ENCODE measurements at regions not wholly inside any gene's neighbourhood (a gene's known extent, or its start where the extent isn't known, plus 50 kb on each side); places are given as distances from the start of the nearest gene placed in this dataset.

DNA sequence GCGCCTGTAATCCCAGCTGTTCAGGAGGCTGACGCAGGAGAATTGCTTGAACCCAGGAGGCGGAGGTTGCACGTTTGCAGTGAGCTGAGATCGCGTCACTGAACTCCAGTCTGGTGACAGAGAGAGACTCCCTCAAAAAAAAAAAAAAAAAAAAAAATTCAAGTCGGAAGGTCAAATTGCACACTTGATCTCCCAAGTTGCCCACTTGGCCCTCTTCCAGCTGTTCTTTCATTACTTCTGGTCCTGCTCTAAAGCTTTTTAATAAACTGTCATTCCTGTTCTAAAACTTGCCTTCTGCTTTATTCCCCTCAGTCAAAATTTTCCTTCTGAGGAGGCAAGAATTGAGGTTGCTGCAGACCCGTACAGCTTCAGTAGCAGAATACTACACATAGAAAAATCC, 2358.0 kb downstream of the ARAP2 start:
- H3K27me3 ChIP-seq (replicated peaks; ENCODE audit: insufficient read depth, low read depth, low read length, poor library complexity): no peaks in the 10 kb centered on the region
- ChIA-PET CTCF (no interaction called here), POLR2A (ENCODE audit: low non-redundant PET) (no interaction called here)
- H3K4me3 ChIP-seq (ENCODE audit: low read depth, low read length, poor library complexity, severe bottlenecking): no peak overlapping the region
- intact Hi-C loops (cut with micrococcal nuclease; ENCODE audit: unreplicated experiment): no loop called here
- H3K4me1 ChIP-seq (ENCODE audit: insufficient read depth, low read length, poor library complexity, severe bottlenecking): no peaks in the 10 kb centered on the region
- no peak for TF ChIP-seq EZH2 (IDR thresholded peaks at IDR 0.05; ENCODE audit: borderline replicate concordance, low read depth, low read length, poor library complexity, severe bottlenecking)
- TF ChIP-seq, protein P1, sequence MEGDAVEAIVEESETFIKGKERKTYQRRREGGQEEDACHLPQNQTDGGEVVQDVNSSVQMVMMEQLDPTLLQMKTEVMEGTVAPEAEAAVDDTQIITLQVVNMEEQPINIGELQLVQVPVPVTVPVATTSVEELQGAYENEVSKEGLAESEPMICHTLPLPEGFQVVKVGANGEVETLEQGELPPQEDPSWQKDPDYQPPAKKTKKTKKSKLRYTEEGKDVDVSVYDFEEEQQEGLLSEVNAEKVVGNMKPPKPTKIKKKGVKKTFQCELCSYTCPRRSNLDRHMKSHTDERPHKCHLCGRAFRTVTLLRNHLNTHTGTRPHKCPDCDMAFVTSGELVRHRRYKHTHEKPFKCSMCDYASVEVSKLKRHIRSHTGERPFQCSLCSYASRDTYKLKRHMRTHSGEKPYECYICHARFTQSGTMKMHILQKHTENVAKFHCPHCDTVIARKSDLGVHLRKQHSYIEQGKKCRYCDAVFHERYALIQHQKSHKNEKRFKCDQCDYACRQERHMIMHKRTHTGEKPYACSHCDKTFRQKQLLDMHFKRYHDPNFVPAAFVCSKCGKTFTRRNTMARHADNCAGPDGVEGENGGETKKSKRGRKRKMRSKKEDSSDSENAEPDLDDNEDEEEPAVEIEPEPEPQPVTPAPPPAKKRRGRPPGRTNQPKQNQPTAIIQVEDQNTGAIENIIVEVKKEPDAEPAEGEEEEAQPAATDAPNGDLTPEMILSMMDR (conservative IDR thresholded peaks at IDR 0.05; ENCODE audit: low read depth, low read length): no peak
- H3K27ac ChIP-seq (ENCODE audit: low read depth, low read length, poor library complexity, severe bottlenecking): no peak overlapping the region
- no peak for DNase-seq (ENCODE audit: low spot score)
- BruUV-seq (replicated peaks): no TSS peak
- H3K9me3 ChIP-seq (ENCODE audit: low read depth, low read length, poor library complexity, severe bottlenecking): peaks cover 4% of the 10 kb centered on the region
- no peaks in the 10 kb centered on the region for H3K36me3 ChIP-seq (ENCODE audit: insufficient read depth, low read length, poor library complexity, severe bottlenecking)

DNA sequence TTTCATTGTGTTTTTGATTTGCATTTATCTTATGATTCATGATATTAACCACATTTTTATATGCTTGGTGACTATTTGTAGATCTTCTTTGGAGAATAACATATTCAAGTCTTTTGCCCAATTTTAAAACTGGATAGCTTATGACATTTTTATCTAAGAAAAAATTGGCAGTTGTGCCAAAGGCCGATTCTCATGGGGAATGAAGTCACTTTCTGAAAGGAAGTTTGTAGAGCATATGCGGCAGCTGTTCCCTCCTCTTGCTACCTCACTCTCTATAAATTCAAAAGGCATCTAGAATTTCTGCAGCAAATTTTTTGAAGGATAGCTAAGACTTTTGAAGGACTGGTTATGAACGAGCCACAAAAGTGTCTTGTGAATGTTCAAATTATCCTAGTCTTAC, 2353.5 kb downstream of the ARAP2 start:
- CTCF ChIA-PET: no interaction called here

DNA sequence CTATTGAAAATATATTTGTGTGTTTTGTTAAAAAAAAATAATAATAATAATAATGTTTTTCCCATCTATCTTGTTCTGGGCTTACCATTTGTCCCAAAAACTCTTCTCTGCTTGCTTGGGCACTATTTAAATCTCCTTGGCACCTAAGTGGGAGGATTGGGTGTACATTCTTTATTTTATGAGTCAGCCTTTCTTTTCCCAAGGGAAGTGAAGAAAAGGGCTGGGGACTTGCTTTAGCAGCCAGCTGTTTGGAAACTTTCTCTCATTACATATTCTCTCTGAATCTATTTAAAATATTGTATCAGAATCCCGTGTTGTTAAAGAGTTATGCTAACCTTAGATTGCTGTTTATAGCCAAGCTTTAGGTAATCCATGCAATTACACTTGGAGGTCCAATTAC, 2332.4 kb downstream of the ARAP2 start:
- DNase-seq (ENCODE audit: low spot score): no peak
- ChIA-PET POLR2A (ENCODE audit: low non-redundant PET) (no interaction called here), CTCF (no interaction called here)
- TF ChIP-seq EZH2 (IDR thresholded peaks at IDR 0.05; ENCODE audit: borderline replicate concordance, low read depth, low read length, poor library complexity, severe bottlenecking): no peak
- TF ChIP-seq, protein P1 (conservative IDR thresholded peaks at IDR 0.05; ENCODE audit: low read depth, low read length): no peak
- H3K36me3 ChIP-seq (ENCODE audit: insufficient read depth, low read length, poor library complexity, severe bottlenecking): no peaks in the 10 kb centered on the region
- no peaks in the 10 kb centered on the region for H3K27me3 ChIP-seq (replicated peaks; ENCODE audit: insufficient read depth, low read depth, low read length, poor library complexity)
- no TSS peak for BruUV-seq (replicated peaks)
- intact Hi-C loops (cut with micrococcal nuclease; ENCODE audit: unreplicated experiment): no loop called here
- H3K27ac ChIP-seq (ENCODE audit: low read depth, low read length, poor library complexity, severe bottlenecking): no peak overlapping the region
- no peak overlapping the region for H3K4me3 ChIP-seq (ENCODE audit: low read depth, low read length, poor library complexity, severe bottlenecking)
- no peaks in the 10 kb centered on the region for H3K4me1 ChIP-seq (ENCODE audit: insufficient read depth, low read length, poor library complexity, severe bottlenecking)
- peaks cover 40% of the 10 kb centered on the region for H3K9me3 ChIP-seq (ENCODE audit: low read depth, low read length, poor library complexity, severe bottlenecking)

More for the DNA sequence above, 2353.5 kb downstream of the ARAP2 start:
- intact Hi-C loops (cut with micrococcal nuclease; ENCODE audit: unreplicated experiment): no loop called here
- H3K36me3 ChIP-seq (ENCODE audit: insufficient read depth, low read length, poor library complexity, severe bottlenecking): no peaks in the 10 kb centered on the region
- H3K9me3 ChIP-seq (ENCODE audit: low read depth, low read length, poor library complexity, severe bottlenecking): peaks cover 8% of the 10 kb centered on the region
- POLR2A ChIA-PET (ENCODE audit: low non-redundant PET): no interaction called here
- H3K4me3 ChIP-seq (ENCODE audit: low read depth, low read length, poor library complexity, severe bottlenecking): no peak overlapping the region
- no peak for TF ChIP-seq EZH2 (IDR thresholded peaks at IDR 0.05; ENCODE audit: borderline replicate concordance, low read depth, low read length, poor library complexity, severe bottlenecking)
- TF ChIP-seq, protein P1 (conservative IDR thresholded peaks at IDR 0.05; ENCODE audit: low read depth, low read length): no peak
- no peaks in the 10 kb centered on the region for H3K27me3 ChIP-seq (replicated peaks; ENCODE audit: insufficient read depth, low read depth, low read length, poor library complexity)
- no peak overlapping the region for H3K27ac ChIP-seq (ENCODE audit: low read depth, low read length, poor library complexity, severe bottlenecking)
- no TSS peak for BruUV-seq (replicated peaks)
- no peak for DNase-seq (ENCODE audit: low spot score)
- no peaks in the 10 kb centered on the region for H3K4me1 ChIP-seq (ENCODE audit: insufficient read depth, low read length, poor library complexity, severe bottlenecking)
